Fibroblast of skin of scalp (primary cell): ENCODE measurements at regions not wholly inside any gene's neighbourhood (a gene's known extent, or its start where the extent isn't known, plus 50 kb on each side); places are given as distances from the start of the nearest gene placed in this dataset.

Source experiments
- DNase-seq: peaks from one replicate; pipeline ENCODE4 v3.0.0-alpha.2; 2013

- no peak for DNase-seq
These were observed 302.2 kb downstream of the EFNB2 start for GRCh38 chr13:106233134-106233735.

DNA sequence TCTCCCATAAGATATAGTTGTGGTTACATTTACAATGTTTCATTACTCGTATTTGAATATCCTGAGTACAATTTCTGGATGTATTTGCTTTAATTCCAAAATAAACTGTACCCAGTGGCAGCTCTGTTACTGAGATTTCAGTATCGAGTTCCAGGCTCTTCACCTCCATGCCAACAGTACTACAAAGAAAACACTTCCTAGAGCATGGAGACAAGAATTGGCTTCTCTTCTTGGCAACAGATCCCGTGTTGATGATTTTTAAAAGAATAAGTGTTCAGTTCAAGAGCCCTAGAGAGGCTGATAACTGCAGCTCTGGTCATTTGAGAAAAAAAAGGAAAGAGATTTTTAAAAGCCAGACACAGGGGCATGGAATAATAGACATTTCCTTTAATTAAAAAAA lies 302.8 kb downstream of the EFNB2 start:
- DNase-seq = no peak

DNA sequence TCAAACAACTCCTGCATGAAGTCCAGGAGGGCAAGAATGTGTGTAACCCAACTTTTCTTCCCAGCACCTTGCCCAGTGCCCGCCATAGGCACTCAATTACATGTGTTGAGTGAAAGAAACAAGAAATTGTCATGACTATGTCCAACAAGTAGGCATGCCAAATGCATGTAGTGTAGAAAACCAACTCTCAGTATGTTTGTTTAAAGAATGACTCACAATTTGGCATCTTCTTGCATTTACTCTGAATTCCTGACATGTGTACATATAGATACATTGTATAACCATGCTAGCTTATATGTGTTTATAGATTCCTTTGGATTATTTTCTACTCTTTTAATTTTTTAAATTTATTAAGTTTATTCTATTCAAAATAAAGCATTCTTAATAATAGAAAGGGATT lies 305.0 kb downstream of the EFNB2 start:
- DNase-seq = peak; percentile 82

GRCh38 chr13:106225126-106225525 lies 310.3 kb downstream of the EFNB2 start:
- no peak for DNase-seq

- peak; percentile 75 for DNase-seq
These were observed 315.3 kb downstream of the EFNB2 start for GRCh38 chr13:106220211-106220610.

GRCh38 chr13:106213028-106213757 lies 322.3 kb downstream of the EFNB2 start:
- DNase-seq = no peak

DNA sequence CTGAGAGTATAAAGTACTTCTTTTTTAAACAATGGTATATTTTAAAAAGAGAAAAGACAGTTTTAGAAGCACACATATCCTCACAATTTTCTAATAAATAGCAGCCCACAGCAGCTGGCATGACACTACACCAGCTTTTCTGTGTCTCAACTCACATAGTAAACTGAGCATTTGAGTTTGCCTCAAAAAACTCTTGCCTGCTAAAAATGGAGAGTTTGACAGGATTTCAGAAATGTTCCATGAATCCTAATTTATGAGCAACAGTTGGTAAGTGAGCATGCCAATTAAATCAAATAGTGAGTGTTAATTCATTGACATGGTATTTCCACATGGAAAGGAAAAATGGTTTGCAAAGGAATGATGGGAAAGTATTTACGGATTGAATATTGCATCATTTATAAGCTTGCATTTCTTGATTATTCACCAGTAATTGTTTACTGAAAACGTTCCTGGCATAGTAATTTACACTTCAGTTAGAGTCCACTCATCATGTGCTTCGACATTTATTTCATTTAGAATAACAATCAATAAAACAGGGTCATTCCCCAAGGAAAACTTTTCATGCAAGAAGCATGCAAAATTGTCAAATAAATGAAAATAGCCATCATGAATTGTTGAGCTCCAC lies 323.0 kb downstream of the EFNB2 start:
- DNase-seq = peak; percentile 79

- DNase-seq = no peak
These were observed 325.1 kb downstream of the EFNB2 start for GRCh38 chr13:106210324-106210723.

DNA sequence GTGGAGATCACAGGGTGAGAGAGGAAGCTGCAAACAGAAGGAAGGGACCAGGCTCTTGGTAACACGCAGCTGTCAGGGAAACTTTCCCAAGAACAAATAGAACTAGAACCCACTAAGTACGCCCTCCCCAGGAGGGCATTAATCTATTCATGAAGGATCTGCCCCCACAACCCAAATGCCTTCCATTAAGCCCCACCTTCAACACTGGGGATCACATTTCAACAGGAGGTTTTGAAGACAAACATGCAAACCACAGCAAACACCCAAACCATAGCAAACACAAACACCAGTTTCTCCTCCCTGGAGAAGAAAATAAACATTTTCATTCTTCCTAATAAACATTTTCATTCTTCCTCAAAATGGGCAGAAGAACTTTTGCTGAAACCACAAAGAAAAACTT lies 329.6 kb downstream of the EFNB2 start:
- no peak for DNase-seq

DNA sequence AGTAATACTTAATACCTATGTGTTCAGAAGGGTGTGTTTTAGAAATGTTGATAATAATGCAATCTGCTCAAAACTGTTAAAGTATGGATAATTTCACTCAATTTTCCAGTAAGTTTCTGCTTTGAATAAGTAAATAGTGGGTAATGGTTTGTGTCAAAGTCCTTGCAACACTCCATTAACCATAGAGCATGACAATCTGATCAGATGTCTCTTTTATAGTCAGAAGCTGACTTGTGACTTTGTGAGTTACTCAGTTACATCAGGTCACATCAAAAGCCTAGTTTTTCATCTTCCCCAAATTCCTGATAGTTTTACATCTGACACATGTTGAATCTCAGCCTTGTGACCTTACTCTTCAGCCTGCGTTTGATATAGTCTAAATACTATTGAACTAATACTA lies 338.0 kb downstream of the EFNB2 start:
- DNase-seq = no peak

DNA sequence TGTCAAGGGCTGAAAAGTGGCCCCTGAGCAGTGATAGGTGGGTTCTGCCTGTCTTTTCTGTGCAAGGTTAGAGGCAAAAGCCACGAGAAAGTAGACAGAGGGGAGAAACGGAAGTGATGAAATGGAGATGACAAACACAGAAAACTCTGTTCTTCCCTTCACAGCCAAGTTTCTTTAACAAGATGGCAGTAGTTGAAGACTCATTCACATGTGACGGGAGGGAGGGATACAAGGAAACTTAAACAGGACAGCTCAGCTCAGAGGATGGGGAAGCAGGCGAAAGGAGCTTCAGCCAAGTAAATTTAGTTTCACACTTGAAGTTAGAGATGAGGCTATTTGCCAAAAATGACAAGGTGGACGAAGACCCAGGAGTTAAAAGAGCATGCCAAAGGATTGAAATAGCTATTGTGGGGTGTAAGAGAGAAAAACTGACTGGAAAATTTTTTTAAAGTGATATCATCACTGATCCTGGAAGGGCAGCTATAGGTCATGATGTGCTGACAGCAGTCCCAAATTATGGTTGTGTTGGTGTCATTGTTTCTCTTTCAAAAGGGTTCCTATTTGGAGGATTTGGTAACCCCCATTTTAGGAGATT lies 347.9 kb downstream of the EFNB2 start:
- DNase-seq = peak; percentile 44

DNA sequence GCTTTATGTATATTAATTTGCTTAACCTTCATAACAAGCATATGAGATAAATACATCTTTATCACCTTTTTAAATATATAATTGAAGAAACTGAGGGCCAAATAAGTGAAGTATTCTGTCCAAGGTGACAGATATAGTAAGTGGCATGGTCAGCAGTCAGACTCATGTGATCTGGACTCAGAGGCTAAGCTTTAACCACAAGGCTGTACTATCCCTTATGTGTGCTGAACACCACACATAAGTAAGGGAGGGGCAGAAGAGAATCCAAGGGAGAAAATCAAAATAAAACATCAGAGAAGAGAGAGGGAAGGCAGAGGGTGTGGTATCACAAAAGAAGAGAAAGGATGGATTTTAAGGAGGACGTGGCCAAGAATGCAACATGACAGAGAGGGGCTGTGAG lies 348.4 kb downstream of the EFNB2 start:
- no peak for DNase-seq

DNA sequence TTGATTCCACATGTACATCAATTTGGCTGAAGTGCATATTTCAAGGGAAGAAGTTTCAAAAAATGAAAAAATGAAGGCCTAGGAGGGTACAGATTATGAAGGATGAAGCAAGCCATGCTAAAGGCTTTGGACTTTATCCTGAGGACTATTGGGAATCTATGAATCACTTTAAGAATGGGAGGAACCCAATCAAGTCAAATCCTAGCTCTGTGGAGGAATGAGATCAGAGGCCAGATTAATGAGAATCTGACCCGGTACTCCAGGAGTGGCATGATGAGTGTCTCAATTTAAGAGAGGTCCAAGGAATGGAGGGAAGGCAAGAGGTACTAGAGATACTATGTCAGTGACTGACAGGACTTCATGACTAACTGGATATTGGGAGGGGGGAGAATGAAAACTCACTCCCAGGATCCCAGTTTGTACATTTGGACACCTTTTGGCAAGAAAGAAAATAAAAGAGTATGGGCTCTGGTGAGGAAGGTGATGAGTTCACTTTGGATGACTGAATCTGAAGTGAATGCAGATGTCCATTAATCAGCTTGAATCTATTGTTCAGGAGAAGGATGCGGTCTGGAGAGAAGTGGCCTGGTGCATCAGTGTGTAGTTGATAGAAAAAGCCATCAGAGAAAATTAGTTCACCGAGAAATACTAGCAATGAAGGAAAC lies 349.0 kb downstream of the EFNB2 start:
- no peak for DNase-seq

DNA sequence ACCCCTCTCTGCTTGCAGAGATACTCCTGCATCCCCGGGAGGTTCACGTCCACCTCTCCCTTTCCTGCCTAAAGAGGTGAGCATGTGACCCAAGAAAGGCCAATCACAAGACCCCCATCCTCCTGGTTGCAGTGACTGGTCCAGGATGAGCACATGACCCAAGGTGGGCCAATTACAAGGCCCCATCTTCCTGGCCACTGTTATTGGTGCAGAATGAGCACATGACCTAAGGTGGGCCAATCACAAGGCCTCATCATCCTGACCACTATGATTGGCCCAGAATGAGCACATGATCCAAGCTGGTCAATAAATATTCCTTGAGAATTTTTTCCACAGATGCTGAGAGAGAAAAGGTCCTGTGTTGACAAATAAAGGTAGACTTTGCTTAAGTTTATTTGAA lies 350.7 kb downstream of the EFNB2 start:
- DNase-seq = no peak

GRCh38 chr13:106183410-106184065 lies 351.9 kb downstream of the EFNB2 start:
- DNase-seq = no peak

- DNase-seq = peak; percentile 90
These were observed 353.1 kb downstream of the EFNB2 start for GRCh38 chr13:106182404-106182803.

GRCh38 chr13:106178816-106179215 lies 356.6 kb downstream of the EFNB2 start:
- no peak for DNase-seq

GRCh38 chr13:106177146-106177545 lies 358.3 kb downstream of the EFNB2 start:
- DNase-seq = no peak

GRCh38 chr13:106176117-106176516 lies 359.3 kb downstream of the EFNB2 start:
- peak; percentile 78 for DNase-seq

GRCh38 chr13:106173891-106174610 lies 361.4 kb downstream of the EFNB2 start:
- peak; percentile 43 for DNase-seq

DNA sequence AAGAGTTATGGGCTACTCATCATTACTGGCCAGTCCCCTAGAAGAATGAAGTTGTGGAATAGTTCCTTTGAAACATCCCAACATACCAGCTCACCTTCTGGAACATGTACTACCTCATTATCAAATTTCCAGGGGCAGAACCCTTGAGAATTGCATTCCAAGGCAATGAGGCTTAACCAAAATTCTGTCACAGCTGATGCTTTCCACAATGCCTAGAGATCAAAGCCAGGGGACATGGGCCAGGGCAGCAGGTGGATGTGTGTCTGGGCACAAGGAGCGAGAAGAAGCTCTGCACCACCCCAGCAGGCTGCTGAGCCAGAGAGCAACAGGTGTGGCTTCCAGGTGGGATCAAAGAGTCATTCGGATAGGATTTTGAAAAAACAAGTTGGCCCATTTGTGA lies 362.1 kb downstream of the EFNB2 start:
- no peak for DNase-seq
